Choroid plexus epithelial cell (primary cell): ENCODE measurements at regions not wholly inside any gene's neighbourhood (a gene's known extent, or its start where the extent isn't known, plus 50 kb on each side); places are given as distances from the start of the nearest gene placed in this dataset.

Experiments used
- DNase-seq: peaks from one replicate; pipeline ENCODE4 v3.0.0-alpha.2; 2010; ENCODE audit warnings: low read depth
- H3K4me3 ChIP-seq: 2 replicates; pipeline ENCODE4 v1.5.1; 2011; ENCODE audit warnings: low read depth, mild to moderate bottlenecking, control low read depth, low read length, moderate library complexity
- TF ChIP-seq, protein P1 (sequence below): conservative IDR thresholded peaks from 2 replicates; pipeline ENCODE4 v1.5.1; 2011; ENCODE audit warnings: low read depth, mild to moderate bottlenecking, control low read depth, inconsistent platforms, low read length, moderate library complexity

DNA sequence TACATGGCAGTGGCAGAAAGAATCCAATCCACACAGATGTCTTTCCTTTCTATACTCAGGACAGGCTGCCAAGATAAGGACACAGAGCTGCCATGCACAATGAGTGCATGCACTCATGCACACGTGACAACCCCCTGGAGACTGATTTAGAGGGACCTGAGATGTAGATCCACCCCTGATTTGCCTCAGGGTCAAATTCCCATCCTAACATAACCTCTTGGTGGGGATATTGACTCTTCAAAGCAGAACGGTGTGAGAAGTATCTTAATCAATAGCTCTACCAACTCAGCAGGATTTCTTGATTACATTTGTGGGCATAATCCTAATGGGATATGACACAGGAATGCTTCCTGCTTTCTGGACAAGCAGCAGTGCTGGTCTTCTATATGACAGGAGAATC lies 125.2 kb upstream of the DSCAM start:
- no peak overlapping the region for H3K4me3 ChIP-seq
- no peak for DNase-seq
- TF ChIP-seq, protein P1, sequence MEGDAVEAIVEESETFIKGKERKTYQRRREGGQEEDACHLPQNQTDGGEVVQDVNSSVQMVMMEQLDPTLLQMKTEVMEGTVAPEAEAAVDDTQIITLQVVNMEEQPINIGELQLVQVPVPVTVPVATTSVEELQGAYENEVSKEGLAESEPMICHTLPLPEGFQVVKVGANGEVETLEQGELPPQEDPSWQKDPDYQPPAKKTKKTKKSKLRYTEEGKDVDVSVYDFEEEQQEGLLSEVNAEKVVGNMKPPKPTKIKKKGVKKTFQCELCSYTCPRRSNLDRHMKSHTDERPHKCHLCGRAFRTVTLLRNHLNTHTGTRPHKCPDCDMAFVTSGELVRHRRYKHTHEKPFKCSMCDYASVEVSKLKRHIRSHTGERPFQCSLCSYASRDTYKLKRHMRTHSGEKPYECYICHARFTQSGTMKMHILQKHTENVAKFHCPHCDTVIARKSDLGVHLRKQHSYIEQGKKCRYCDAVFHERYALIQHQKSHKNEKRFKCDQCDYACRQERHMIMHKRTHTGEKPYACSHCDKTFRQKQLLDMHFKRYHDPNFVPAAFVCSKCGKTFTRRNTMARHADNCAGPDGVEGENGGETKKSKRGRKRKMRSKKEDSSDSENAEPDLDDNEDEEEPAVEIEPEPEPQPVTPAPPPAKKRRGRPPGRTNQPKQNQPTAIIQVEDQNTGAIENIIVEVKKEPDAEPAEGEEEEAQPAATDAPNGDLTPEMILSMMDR = no peak

DNA sequence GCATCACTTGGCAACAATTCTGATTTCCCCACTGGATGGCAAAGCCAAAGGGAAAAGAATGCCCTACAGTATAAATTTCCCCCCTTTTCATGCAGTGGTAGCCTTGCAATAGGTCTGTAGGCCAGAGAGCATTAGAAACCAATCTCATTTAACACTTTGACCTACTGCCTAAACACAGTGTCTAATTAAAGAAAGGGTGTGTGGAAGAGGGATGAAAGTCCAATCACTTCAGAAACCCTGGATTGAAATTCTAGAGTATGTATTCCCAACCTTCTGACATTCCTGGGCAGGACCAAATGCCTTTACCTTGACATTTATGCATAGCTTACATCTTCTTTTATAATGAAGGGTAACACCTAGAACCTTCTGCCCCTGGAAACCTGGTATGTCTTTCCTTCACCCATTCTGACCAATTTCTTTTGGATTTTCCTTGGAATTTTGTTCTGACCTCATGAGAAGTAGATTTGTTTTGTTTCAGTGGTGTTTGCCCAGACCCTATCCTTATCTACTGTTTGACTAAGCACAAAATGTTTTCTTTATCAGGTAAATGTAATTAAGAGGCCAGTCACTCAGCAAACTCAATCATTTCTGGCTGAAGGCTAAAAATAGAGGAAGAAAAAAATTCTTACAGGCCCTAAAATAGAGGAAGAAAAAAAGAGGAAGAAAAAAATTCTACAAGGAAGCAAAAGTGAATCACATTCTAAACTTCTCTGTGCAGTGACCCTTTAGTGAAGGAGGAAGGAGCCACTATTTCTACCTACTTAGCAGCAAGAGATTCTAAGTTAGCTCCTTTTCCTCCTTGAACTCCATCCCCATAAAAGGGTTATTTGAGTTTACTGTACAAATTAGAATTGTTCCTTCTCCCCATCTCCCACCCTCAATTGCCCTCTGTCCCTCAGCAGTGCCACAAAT lies 129.5 kb upstream of the DSCAM start:
- TF ChIP-seq, protein P1 = no peak
- no peak for DNase-seq
- no peak overlapping the region for H3K4me3 ChIP-seq

DNA sequence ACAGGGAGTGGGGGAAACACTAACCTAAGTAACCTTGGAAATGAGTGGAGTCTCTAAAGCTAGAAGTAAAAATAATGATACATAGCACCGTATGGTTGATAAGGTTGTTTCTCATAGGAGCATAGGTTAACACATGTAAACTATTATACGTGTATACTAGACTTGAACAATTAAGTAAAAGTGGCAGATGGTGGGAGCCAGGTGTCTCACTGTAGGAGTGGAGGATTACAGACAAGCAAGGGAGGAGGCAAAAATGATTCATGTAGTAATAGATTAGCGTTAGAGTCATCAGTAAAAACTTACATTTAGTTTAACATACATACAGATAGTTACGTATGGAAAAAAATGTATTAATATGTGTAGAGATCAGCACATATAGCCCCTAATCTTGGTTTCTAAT lies 138.4 kb upstream of the DSCAM start:
- H3K4me3 ChIP-seq = no peak overlapping the region
- TF ChIP-seq, protein P1 = no peak
- no peak for DNase-seq

DNA sequence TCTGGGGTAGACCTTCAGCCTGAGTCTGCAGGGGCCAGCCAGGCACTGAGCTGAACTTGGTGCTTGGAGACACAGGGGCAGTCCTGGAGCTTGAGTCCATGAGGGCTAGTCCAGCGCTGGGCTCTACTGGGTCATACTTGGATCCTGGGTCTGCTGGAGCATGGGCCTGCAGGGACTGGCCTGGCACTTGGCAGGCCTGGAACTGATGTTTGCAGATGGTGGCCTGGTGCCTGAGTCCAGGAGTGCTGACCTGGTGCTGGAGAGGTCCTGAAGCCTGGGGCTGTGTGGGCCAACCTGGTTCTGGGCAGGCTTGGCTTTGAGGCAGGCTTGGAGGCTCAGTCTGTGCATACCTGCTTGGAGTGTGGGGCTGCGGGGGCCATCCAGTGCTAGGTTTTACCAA lies 143.4 kb upstream of the DSCAM start:
- DNase-seq = no peak
- TF ChIP-seq, protein P1 = no peak
- no peak overlapping the region for H3K4me3 ChIP-seq

DNA sequence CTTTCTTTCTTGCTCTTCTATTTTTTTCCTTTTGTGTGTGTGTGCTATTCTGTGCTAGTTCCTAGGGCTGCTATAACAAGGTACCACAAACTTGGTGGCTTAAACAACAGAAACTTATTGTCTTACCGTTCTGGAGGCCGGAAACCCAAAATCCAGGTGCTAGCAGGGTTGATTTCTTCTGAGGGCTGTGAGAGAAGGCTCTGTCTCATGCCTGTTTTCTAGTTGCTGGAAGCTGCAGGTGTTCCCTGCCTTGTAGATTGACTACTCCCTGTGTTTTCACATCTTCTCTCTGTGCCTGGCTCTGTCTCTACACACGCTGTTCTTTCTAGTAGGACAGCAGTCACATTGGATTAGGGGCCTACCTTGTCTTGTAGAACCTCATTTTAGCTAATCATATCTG lies 150.9 kb upstream of the DSCAM start:
- no peak for DNase-seq
- TF ChIP-seq, protein P1 = no peak

DNA sequence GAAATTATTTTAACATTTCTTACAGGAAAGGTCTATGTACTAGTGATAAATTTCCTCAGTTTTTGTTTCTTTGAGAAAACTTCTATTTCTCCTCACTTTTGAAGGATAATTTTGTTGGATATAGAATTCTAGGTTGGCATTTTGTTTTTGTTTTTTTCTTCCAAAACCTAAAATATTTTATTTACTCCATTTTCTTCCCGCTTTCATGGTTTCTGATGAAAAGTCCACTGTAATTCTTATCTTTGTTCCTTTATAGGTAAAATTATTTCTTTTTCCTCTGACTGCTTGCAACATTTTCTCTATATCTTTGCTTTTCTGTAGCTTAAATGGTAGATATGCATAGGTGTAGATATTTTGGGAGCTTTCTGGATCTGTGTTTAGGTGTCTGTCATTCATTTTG lies 153.9 kb upstream of the DSCAM start:
- no peak for DNase-seq
- TF ChIP-seq, protein P1 = no peak
- no peak overlapping the region for H3K4me3 ChIP-seq

More for the DNA sequence above, 150.9 kb upstream of the DSCAM start:
- H3K4me3 ChIP-seq = no peak overlapping the region

DNA sequence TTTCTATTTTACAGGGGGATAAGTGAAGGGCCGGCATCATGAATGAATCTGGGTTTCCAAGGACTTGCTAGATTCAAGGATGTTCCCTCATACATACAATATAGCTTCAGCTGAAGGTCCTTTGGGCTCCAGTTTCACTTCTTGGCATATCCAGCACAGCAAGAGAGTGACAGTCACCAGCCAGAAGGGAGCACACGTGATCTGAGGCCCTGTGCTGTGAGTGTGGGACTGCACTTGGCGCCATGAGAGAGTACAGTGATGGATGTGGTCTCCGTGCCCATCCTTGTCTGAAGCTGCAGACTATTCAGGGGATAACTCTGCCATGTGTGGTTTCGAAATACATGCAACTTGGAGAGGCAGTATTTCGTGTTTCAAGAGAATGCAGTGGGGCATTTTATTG lies 159.7 kb upstream of the DSCAM start:
- TF ChIP-seq, protein P1 = no peak
- DNase-seq = no peak
- no peak overlapping the region for H3K4me3 ChIP-seq
